ENCODE measurements at regions not wholly inside any gene's neighbourhood (a gene's known extent, or its start where the extent isn't known, plus 50 kb on each side); places are given as distances from the start of the nearest gene placed in this dataset.
"Not testable (repeated sequence)": the region's sequence is repeated elsewhere in the genome, so short reads cannot be mapped to it uniquely, and the experiment has no call there.

DNA sequence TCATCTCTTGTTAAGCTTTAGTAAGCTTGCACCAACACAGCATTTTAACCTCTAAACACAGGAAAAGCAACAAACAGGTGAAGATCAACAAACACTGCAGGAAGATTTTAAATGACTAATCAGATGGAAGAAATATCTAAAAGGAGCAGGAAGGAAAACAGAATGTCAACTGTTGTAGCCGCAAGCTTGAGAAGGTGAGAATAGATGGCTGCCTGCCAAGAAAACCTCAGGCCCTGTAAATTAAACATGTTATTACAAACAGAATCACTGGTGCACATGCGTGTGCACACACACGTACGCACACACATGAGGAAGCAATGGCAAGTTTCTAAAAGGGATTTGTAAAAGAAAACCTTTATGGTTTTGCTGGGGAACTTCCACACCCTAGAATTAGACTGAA, 257.8 kb upstream of the GALNT5 start:
- DNase-seq, result no peak
- Histone ChIP-seq H3K36me3 (ENCODE audit: low read depth, missing control alignments) (no peaks in the 10 kb centered on the region), H3K27ac (no peak overlapping the region), H3K9me3 (no peaks in the 10 kb centered on the region), H3K4me1 (no peaks in the 10 kb centered on the region), H3K27me3 (no peaks in the 10 kb centered on the region), H3K4me3 (no peak overlapping the region)
- WGBS, 2 donors, result 76 to 89% methylated on average over 4 of the region's 4 CpGs
- TF ChIP-seq, protein P1, sequence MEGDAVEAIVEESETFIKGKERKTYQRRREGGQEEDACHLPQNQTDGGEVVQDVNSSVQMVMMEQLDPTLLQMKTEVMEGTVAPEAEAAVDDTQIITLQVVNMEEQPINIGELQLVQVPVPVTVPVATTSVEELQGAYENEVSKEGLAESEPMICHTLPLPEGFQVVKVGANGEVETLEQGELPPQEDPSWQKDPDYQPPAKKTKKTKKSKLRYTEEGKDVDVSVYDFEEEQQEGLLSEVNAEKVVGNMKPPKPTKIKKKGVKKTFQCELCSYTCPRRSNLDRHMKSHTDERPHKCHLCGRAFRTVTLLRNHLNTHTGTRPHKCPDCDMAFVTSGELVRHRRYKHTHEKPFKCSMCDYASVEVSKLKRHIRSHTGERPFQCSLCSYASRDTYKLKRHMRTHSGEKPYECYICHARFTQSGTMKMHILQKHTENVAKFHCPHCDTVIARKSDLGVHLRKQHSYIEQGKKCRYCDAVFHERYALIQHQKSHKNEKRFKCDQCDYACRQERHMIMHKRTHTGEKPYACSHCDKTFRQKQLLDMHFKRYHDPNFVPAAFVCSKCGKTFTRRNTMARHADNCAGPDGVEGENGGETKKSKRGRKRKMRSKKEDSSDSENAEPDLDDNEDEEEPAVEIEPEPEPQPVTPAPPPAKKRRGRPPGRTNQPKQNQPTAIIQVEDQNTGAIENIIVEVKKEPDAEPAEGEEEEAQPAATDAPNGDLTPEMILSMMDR (IDR thresholded peaks at IDR 0.05), result no peak
- no peak for TF ChIP-seq POLR2A (IDR thresholded peaks at IDR 0.05)
- intact Hi-C loops (cut with DNase I; ENCODE audit: low total_unique reads), result no loop called here

DNA sequence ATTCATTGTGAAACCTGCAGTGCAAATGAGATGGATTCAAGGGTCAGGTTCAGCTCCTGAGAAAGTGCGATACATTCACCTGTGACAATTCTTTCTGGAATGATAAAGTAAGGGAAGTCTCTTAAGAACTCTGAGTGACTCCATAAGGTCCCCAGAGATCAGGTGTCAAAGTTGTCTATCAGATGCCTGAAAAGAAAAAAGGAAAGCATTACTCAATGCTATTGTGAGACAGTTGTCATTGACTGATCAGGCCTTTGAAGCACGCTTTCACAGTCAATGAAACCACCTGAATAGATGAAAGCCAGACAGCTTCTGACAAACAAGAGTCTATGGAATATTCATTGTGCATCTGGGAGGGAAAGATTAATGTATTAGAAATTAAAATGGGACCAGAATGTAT, 252.7 kb upstream of the GALNT5 start:
- TF ChIP-seq, protein P1 (IDR thresholded peaks at IDR 0.05), result no peak
- no peak for TF ChIP-seq POLR2A (IDR thresholded peaks at IDR 0.05)
- DNase-seq, result no peak
- H3K36me3 ChIP-seq (ENCODE audit: low read depth, missing control alignments), result no peaks in the 10 kb centered on the region
- 92 to 96% methylated on average over 2 of the region's 2 CpGs for WGBS, 2 donors
- H3K27ac ChIP-seq, result no peak overlapping the region
- H3K4me3 ChIP-seq, result no peak overlapping the region
- H3K27me3 ChIP-seq, result no peaks in the 10 kb centered on the region
- no peaks in the 10 kb centered on the region for H3K4me1 ChIP-seq
- H3K9me3 ChIP-seq, result no peaks in the 10 kb centered on the region
- intact Hi-C loops (cut with DNase I; ENCODE audit: low total_unique reads), result no loop called here

DNA sequence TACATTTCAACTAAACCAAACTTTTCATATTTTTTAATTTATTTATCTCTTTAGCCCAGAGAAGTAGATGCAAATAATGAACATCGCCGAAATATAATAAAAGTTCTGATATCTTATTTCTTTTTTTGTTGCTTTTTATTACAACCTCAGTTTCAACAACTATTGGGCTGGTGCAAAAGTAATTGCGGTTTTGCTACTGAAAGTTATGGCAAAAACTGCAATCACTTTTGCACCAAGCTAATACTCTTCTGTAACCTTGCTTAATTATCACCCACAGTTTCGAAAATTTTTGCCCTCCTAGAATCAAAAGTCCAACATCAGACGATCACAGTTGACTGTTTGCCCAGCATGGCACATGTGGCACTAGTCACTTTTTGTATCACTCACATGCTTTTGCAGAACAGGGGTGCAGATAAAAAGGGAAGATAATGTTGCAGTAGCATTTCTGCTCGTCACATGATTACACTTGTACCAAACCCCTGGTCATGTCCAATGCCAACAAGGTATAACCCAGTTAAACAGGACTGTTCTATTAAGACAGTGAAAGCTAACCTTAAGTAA, 242.4 kb upstream of the GALNT5 start:
- H3K27ac ChIP-seq, result no peak overlapping the region
- DNase-seq, result no peak
- 82 to 88% methylated on average over 6 of the region's 6 CpGs for WGBS, 2 donors
- H3K36me3 ChIP-seq (ENCODE audit: low read depth, missing control alignments), result no peaks in the 10 kb centered on the region
- TF ChIP-seq, protein P1 (IDR thresholded peaks at IDR 0.05), result no peak
- TF ChIP-seq POLR2A (IDR thresholded peaks at IDR 0.05), result no peak
- no peak overlapping the region for H3K4me3 ChIP-seq
- intact Hi-C loops (cut with DNase I; ENCODE audit: low total_unique reads), result no loop called here
- no peaks in the 10 kb centered on the region for H3K9me3 ChIP-seq
- H3K27me3 ChIP-seq, result no peaks in the 10 kb centered on the region
- H3K4me1 ChIP-seq, result no peaks in the 10 kb centered on the region

DNA sequence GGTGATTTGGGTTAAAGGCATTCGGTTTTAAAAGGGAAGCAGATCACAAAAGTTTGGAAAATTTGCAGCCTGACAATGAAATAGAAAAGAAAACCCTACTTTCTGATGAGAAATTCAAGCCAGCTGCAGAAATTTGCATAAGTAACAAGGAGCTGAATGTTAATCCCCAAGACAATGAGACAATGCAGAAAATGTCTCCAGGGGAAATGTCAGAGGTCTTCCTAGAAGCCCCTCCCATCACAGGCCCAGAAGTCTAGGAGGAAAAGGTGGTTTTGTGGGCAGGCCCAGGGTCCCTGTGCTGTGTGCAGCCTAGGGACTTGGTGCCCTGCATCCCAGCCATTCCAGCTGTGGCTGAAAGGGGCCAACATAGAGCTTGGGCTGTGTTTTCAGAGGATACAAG, 234.2 kb upstream of the GALNT5 start:
- 70 to 89% methylated on average over 1 of the region's 1 CpG for WGBS, 2 donors
- DNase-seq; H3K4me3 ChIP-seq; H3K27ac ChIP-seq; H3K9me3 ChIP-seq; H3K4me1 ChIP-seq; H3K36me3 ChIP-seq (ENCODE audit: low read depth, missing control alignments); intact Hi-C loops (cut with DNase I; ENCODE audit: low total_unique reads); H3K27me3 ChIP-seq: not testable (repeated sequence)

DNA sequence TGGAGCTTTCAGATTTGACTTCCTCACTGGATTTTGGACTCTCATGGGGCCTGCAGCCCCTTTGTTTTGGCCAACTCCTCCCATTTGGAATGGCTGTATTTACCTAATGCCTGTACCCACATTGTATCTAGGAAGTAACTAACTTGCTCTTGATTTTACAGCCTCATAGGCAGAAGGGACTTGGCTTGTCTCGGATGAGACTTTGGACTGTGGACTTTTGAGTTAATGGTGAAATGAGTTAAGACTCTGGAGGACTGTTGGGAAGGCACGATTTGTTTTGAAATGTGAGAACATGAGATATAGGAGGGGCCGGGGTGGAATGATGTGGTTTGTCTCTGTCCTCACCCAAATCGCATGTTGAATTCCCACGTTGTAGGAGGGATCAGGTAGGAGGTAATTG, 233.4 kb upstream of the GALNT5 start:
- intact Hi-C loops (cut with DNase I; ENCODE audit: low total_unique reads), result no loop called here
- WGBS, 2 donors, result 81 to 88% methylated on average over 5 of the region's 5 CpGs
- no peak for DNase-seq
- H3K9me3 ChIP-seq, result no peaks in the 10 kb centered on the region
- H3K4me3 ChIP-seq, result no peak overlapping the region
- no peaks in the 10 kb centered on the region for H3K27me3 ChIP-seq
- no peak for TF ChIP-seq POLR2A (IDR thresholded peaks at IDR 0.05)
- TF ChIP-seq, protein P1 (IDR thresholded peaks at IDR 0.05), result no peak
- H3K4me1 ChIP-seq, result no peaks in the 10 kb centered on the region
- no peaks in the 10 kb centered on the region for H3K36me3 ChIP-seq (ENCODE audit: low read depth, missing control alignments)
- no peak overlapping the region for H3K27ac ChIP-seq

Data from testis (tissue), 2 donors.